Activated T-helper 17 cell treated with anti-CD3 and anti-CD28 coated beads, Interleukin-2, amount 50 U/mL, for 72 hours (primary cell): ENCODE measurements at regions not wholly inside any gene's neighbourhood (a gene's known extent, or its start where the extent isn't known, plus 50 kb on each side); places are given as distances from the start of the nearest gene placed in this dataset.

Experiments used
- ATAC-seq: fragments of 150-1000 bp; cut with Tn5 transposase; replicated peaks from 2 replicates; pipeline ENCODE4 v1.10.0; 2021; ENCODE audit warnings: mild to moderate bottlenecking, moderate library complexity
- H3K27ac Mint-ChIP-seq: one replicate; pipeline ENCODE4 v1.8.0; 2022; ENCODE audit warnings: mixed read lengths
- H3K27me3 Mint-ChIP-seq: one replicate; pipeline ENCODE4 v1.8.0; 2022; ENCODE audit warnings: mixed read lengths
- H3K36me3 Mint-ChIP-seq: one replicate; pipeline ENCODE4 v1.8.0; 2022; ENCODE audit warnings: low read depth, mild to moderate bottlenecking, mixed read lengths
- H3K4me1 Mint-ChIP-seq: one replicate; pipeline ENCODE4 v1.8.0; 2022; ENCODE audit warnings: mixed read lengths
- H3K4me3 Mint-ChIP-seq: one replicate; pipeline ENCODE4 v1.8.0; 2022; ENCODE audit warnings: mild to moderate bottlenecking, mixed read lengths
- H3K9me3 Mint-ChIP-seq: one replicate; pipeline ENCODE4 v1.8.0; 2022; ENCODE audit warnings: mixed read lengths

DNA sequence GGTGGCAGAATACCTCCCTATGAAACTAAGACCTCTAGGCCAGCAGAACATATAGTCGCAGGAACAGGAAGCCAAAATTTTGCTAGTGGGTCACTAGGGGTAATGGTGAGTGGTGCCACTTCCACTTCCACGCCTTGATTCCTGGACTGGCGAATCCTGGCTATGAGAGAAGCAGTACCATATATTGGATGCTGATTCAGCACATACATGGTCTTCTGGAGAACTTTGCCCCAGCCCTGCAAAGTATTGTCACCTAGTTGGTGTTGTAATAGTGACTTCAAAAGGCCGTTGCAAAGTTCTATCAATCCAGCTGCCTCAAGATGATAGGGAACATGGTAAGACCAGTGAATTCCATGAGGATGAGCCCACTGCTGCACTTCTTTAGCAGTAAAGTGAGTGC is 769.8 kb upstream of the GYPC start:
- no peak for ATAC-seq
- H3K4me3 Mint-ChIP-seq: no peak overlapping the region
- no peaks in the 10 kb centered on the region for H3K27me3 Mint-ChIP-seq

DNA sequence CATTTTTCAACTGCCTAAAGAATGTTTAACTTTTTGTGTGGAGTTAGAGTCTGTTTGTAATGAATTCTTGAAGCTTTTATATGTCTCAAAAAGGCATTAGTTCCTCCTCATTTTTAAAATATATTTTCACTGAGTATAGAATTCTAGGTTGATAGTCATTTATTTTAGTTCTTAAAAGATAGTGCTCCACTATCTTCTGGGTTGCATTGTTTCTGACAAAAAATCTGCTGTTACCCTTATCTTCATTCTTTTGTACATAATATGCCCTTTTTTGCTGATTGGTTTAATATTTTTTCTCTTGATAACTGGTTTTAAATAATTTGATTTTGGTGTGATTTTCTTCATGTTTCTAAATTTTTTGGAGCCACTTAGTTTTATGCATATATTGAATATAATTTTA is 754.7 kb upstream of the GYPC start:
- H3K4me1 Mint-ChIP-seq: no peaks in the 10 kb centered on the region
- ATAC-seq: no peak
- H3K36me3 Mint-ChIP-seq: no peaks in the 10 kb centered on the region
- H3K27me3 Mint-ChIP-seq: no peaks in the 10 kb centered on the region
- no peak overlapping the region for H3K4me3 Mint-ChIP-seq
- H3K27ac Mint-ChIP-seq: no peak overlapping the region
- peaks cover 32% of the 10 kb centered on the region for H3K9me3 Mint-ChIP-seq

More for the DNA sequence above, 769.8 kb upstream of the GYPC start:
- Mint-ChIP-seq H3K27ac (no peak overlapping the region), H3K4me1 (no peaks in the 10 kb centered on the region), H3K36me3 (no peaks in the 10 kb centered on the region), H3K9me3 (peaks cover 4% of the 10 kb centered on the region)

DNA sequence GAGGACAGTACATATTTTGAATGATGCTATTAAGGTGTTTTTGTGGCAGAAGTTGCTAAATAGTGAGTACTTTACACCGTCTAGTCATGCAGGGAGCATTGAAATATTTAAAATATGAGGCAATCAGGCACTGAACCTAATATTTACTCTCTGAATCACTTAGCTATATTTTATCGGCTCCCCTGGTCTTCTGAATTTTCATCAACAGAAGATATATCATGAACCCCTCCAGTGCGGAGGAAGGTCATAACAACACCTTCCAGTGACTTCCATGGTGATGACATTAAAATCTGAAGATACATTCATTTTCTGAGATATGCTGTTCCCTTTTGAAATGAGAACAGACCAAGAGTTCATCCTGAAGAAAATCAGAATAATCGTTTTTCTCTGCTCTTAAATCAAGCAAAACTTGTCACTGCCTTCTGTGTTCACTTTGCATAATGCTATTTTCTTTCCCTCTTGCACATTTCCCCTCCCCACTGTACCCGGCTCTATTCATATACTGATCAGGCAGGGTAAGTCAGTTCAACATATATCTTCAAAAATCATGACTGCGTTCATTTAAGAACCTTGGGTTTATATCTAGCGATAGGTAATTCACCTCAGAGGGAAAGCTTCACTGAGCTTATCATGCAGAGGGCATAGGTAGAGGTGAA is 729.9 kb upstream of the GYPC start:
- no peaks in the 10 kb centered on the region for H3K36me3 Mint-ChIP-seq
- peaks cover 10% of the 10 kb centered on the region for H3K9me3 Mint-ChIP-seq
- no peaks in the 10 kb centered on the region for H3K27me3 Mint-ChIP-seq
- no peaks in the 10 kb centered on the region for H3K4me1 Mint-ChIP-seq
- H3K4me3 Mint-ChIP-seq: no peak overlapping the region
- ATAC-seq: no peak
- H3K27ac Mint-ChIP-seq: no peak overlapping the region

DNA sequence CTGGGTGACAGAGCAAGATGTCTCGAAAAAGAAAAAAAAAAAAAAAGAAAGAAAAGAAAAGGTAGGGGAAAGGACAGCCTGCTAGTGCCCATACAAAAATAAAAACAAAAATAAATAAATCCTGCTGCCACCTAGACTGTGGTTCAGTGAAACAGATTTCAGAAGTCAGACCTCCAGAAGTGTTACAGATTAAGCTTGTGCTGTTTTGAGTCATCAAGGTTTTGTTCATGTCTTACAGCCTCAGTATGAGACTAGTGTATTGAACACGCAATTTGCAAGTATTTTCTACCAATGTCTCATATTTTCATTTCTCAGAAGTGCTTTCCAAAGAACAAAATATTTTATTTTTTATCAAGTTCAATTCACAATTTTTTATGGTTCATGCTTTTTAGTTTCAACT is 720.4 kb upstream of the GYPC start:
- no peaks in the 10 kb centered on the region for H3K27me3 Mint-ChIP-seq
- no peak for ATAC-seq
- H3K4me3 Mint-ChIP-seq: no peak overlapping the region
- no peaks in the 10 kb centered on the region for H3K4me1 Mint-ChIP-seq
- no peaks in the 10 kb centered on the region for H3K36me3 Mint-ChIP-seq
- H3K9me3 Mint-ChIP-seq: peaks cover 11% of the 10 kb centered on the region
- H3K27ac Mint-ChIP-seq: no peak overlapping the region

DNA sequence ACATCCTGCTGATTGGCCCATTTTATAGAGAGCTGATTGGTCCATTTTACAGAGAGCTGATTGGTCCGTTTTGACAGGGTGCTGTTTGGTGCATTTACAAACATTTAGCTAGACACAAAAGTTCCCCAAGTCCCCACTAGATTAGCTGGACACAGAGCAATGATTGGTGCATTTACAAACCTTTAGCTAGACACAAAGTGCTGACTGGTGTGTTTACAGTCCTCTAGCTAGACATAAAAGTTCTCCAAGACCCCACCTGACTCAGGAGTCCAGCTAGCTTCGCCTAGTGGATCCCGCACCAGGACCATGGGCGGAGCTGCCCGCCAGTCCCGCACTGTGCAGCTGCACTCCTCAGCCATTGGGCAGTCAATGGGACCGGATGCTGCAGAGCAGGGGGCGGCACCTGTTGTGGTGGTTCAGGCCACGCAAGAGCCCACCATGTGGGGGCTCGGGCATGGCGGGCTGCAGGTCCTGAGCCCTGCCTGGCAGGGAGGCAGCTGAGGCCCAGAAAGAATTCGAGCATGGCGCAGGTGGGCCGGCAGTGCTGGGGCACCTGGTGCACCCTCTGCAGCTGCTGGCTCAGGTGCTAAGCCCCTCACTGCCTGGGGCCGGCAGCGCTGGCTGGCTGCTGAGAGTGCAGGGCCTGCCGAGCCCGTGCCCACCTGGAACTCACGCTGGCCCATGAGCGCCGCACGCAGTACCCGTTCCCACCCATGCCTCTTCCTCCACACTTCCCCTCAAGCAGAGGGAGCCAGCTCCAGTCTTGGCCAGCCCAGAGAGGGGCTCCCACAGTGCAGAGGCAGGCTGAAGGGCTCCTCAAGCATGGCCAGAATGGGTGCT is 713.2 kb upstream of the GYPC start:
- no peak overlapping the region for H3K4me3 Mint-ChIP-seq
- peaks cover 24% of the 10 kb centered on the region for H3K9me3 Mint-ChIP-seq
- no peaks in the 10 kb centered on the region for H3K4me1 Mint-ChIP-seq
- ATAC-seq: no peak
- no peak overlapping the region for H3K27ac Mint-ChIP-seq
- no peaks in the 10 kb centered on the region for H3K27me3 Mint-ChIP-seq
- H3K36me3 Mint-ChIP-seq: no peaks in the 10 kb centered on the region

DNA sequence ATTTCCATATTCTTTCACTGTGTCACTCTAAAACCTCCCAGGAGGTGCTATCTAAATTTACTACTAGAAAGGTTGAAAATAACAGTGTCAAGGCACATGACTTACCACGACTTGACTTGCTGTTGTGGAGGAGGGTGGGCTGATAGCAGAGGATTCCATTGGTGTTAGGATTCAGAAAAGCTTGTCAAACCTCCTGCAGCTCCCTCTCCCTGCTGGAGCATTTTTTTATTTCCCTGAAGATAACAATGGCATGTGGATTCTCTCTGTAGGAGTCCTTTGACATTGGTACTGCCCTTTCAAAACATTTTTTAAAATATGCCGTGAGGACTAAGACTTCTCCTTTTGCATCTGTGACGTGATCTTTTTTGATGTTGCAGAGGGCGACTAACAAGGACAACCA is 696.9 kb upstream of the GYPC start:
- no peaks in the 10 kb centered on the region for H3K36me3 Mint-ChIP-seq
- no peak for ATAC-seq
- H3K4me3 Mint-ChIP-seq: no peak overlapping the region
- H3K27ac Mint-ChIP-seq: no peak overlapping the region
- peaks cover 10% of the 10 kb centered on the region for H3K9me3 Mint-ChIP-seq
- no peaks in the 10 kb centered on the region for H3K4me1 Mint-ChIP-seq
- no peaks in the 10 kb centered on the region for H3K27me3 Mint-ChIP-seq

DNA sequence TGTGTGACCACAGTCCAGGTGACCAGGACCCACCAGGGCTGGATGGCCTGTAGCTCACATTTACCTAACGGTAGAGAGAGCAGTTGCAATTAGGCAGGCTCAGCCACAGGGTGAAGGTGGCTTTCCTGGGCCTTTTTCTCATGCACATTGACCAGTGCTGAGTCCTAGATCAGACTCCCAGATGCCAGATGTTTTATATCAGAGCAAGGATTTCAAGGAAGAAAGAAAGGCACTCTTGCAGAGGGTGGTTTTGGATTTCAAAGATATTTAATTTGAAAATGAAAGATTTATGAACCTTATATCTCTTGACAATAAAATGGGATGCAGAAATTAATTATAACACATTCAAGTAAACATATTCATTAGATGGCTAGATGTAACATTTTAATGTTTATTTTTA is 694.2 kb upstream of the GYPC start:
- no peak overlapping the region for H3K27ac Mint-ChIP-seq
- no peak for ATAC-seq
- no peaks in the 10 kb centered on the region for H3K27me3 Mint-ChIP-seq
- no peak overlapping the region for H3K4me3 Mint-ChIP-seq
- H3K4me1 Mint-ChIP-seq: no peaks in the 10 kb centered on the region
- peaks cover 6% of the 10 kb centered on the region for H3K9me3 Mint-ChIP-seq
- no peaks in the 10 kb centered on the region for H3K36me3 Mint-ChIP-seq

DNA sequence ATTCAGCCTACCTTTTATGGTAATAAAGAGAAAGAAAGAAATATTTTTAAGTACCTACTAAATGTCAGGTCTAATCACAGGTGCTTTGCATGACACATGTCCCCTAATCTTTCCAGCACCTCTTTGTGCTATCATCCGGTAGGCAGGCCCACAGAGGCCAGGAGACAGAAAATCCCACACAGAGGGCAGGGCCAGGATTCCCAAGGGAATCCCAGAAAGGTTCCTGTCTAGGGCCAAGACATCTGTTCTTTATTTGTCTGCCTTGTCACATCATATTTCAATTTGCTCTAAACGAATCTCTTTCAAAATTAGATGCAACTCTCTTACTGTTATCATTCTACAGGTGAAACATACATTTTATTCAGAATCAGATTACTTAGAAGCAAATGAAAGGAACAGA is 676.1 kb upstream of the GYPC start:
- Mint-ChIP-seq H3K27me3 (no peaks in the 10 kb centered on the region), H3K4me3 (no peak overlapping the region), H3K4me1 (no peaks in the 10 kb centered on the region), H3K9me3 (peaks cover 9% of the 10 kb centered on the region), H3K27ac (no peak overlapping the region), H3K36me3 (no peaks in the 10 kb centered on the region)
- ATAC-seq: no peak

DNA sequence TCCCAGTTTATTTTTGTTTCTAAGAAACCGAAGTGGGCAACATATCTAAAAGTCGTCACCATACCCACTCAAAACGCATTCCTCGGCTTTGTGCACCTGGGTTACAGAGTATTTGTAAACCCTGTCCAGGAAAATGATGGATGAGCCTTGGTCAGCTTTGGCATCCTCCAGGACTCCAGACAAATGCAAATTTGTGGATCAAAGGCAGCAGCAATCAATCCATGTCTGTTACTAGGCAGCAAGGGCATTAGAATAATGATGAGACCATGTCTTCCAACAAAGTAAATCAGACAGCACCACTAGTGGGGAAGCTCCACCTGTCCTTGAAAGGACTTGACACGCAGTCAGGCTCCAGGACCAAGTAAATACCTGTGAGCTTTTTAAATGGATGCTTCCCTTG is 672.6 kb upstream of the GYPC start:
- no peak overlapping the region for H3K4me3 Mint-ChIP-seq
- H3K27me3 Mint-ChIP-seq: no peaks in the 10 kb centered on the region
- H3K36me3 Mint-ChIP-seq: no peaks in the 10 kb centered on the region
- H3K4me1 Mint-ChIP-seq: no peaks in the 10 kb centered on the region
- peaks cover 12% of the 10 kb centered on the region for H3K9me3 Mint-ChIP-seq
- ATAC-seq: no peak
- no peak overlapping the region for H3K27ac Mint-ChIP-seq

DNA sequence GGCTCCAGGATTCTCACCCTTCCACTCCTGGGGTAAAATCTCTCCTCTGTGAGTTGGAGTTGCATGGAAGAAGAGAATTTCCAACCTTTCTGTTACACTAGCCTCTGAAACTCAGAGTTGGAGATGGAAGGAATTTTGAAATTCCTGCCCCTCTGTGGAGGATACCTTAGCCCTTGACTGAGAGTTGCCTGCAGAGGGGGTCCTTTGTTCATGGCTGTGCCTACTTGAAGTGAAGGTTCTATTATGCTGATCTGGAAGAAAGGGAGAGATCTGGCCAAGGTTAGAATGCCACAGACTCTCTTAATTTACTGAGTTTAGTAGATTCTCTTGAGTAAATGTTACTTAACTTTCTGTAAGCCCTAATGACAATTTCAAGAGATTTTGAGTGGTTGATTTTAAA is 626.6 kb upstream of the GYPC start:
- Mint-ChIP-seq H3K4me3 (no peak overlapping the region), H3K4me1 (no peaks in the 10 kb centered on the region), H3K36me3 (no peaks in the 10 kb centered on the region), H3K9me3 (peaks cover 4% of the 10 kb centered on the region), H3K27ac (no peak overlapping the region), H3K27me3 (no peaks in the 10 kb centered on the region)
- ATAC-seq: no peak

DNA sequence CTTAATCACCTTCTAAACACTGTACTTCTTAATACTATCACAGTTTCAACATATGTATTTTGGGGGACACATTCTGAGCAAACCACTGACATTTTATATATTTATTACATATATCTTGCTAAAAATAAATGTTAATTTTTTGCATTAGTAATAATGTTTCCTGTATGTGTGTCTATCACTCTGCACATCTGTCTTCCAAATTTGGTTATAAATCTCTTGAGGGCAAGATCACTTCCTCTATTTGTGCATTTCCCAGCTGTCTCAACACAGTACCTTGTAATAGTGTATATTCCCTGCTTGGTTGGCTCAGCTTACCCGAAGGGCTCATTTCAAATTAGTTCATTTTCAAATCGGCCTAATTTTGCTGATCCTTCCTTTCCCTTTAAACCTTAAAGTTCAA is 617.1 kb upstream of the GYPC start:
- Mint-ChIP-seq H3K27ac (no peak overlapping the region), H3K9me3 (peaks cover 4% of the 10 kb centered on the region), H3K36me3 (no peaks in the 10 kb centered on the region), H3K4me1 (no peaks in the 10 kb centered on the region), H3K4me3 (no peak overlapping the region), H3K27me3 (no peaks in the 10 kb centered on the region)
- ATAC-seq: no peak

DNA sequence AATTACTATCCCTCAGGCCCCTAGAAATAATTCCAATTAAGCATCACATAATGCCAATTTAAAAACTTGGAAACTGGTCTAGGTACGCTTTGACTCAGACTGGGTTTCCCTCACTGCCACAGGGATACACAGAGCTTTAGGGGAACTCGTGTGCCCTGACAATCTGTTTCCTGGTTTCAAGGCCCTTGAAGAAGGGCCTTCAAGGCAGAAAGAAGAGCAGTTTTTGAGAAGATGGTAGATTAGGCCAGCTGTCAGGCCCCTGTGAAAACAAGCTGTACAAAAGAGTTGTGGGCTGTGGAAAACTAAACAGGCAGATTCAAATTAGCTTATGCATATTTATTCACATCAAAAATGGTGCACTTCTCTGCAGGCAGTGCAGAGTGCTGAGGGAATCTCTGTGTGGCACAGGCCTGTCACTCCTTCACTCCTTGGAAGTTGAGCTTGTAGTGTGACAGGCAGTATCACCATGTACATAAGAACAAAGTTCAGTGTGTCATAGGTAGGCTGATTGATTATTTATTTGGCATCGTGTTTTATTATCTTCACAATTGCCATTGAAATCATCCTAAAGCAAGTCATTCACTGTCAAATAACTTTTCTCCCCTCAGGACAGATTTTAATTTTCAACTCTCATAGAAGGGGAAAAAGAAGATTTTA is 614.4 kb upstream of the GYPC start:
- H3K9me3 Mint-ChIP-seq: no peaks in the 10 kb centered on the region
- ATAC-seq: no peak
- no peaks in the 10 kb centered on the region for H3K4me1 Mint-ChIP-seq
- H3K36me3 Mint-ChIP-seq: no peaks in the 10 kb centered on the region
- H3K27me3 Mint-ChIP-seq: no peaks in the 10 kb centered on the region
- H3K4me3 Mint-ChIP-seq: no peak overlapping the region
- H3K27ac Mint-ChIP-seq: no peak overlapping the region

DNA sequence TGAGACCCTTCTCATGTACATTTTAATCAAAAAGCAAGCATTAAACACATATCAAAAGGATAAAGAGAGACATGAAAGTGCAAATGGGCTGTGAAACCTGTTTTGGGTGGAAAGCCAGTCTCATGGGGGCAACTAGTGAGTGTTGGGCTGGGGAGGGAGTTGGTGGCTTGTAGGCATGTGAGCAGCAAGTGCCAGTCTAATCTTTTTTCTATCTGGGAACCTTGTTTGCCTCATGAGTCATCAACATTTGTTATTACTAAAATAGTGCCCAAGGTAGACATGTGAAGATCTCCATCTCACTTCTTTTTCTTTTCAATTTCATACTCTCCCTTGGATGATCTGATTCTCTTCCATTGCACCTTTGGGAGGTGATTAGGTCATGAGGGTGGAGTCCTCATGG is 613.9 kb upstream of the GYPC start:
- Mint-ChIP-seq H3K27me3 (no peaks in the 10 kb centered on the region), H3K36me3 (no peaks in the 10 kb centered on the region), H3K4me1 (no peaks in the 10 kb centered on the region), H3K9me3 (no peaks in the 10 kb centered on the region), H3K4me3 (no peak overlapping the region), H3K27ac (no peak overlapping the region)
- no peak for ATAC-seq

DNA sequence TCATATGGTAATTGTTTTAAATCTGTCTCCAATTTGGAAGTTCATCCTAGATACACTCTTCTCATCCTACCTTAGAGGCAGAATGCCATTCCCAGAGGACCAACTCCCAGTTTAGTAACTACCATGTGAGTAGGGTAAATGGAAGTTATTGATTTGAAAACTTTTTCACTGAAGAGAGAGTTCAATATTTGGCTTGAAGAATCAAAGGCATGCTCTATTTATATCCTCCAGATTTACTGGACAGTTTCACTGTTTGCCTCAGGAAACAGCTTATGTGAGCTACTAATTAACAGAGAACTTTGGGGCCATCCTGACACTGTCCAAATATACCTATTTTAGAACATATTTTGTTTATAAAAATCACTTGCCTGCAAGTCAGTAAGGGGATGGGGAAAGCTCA is 607.2 kb upstream of the GYPC start:
- H3K36me3 Mint-ChIP-seq: no peaks in the 10 kb centered on the region
- ATAC-seq: no peak
- no peaks in the 10 kb centered on the region for H3K27me3 Mint-ChIP-seq
- peaks cover 12% of the 10 kb centered on the region for H3K9me3 Mint-ChIP-seq
- H3K4me3 Mint-ChIP-seq: no peak overlapping the region
- no peak overlapping the region for H3K27ac Mint-ChIP-seq
- no peaks in the 10 kb centered on the region for H3K4me1 Mint-ChIP-seq

DNA sequence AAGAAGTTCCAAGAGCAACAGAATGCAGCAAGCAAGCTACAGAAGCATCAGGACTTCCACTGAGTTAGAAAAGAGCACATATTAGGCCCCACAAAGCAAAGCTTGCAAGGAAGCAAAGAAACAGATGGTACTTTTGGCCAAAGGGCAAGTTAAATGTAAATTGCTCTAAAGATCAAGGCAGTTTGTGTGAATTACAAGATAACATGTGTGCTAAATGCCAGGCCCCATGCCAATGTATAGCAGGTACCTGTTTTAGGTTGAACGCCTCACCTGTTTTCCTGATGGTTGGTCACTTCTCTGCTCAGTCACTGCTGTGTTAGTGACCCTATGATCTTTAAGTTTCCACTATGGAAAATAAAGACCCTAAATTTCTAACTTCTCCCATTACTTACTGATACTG is 606.5 kb upstream of the GYPC start:
- ATAC-seq: no peak
- Mint-ChIP-seq H3K4me1 (no peaks in the 10 kb centered on the region), H3K27me3 (no peaks in the 10 kb centered on the region), H3K36me3 (no peaks in the 10 kb centered on the region), H3K27ac (no peak overlapping the region), H3K9me3 (peaks cover 12% of the 10 kb centered on the region), H3K4me3 (no peak overlapping the region)
